Esophagus mucosa (tissue), 1 donor: ENCODE measurements at regions not wholly inside any gene's neighbourhood (a gene's known extent, or its start where the extent isn't known, plus 50 kb on each side); places are given as distances from the start of the nearest gene placed in this dataset.
"Not testable (repeated sequence)": the region's sequence is repeated elsewhere in the genome, so short reads cannot be mapped to it uniquely, and the experiment has no call there.

Experiments
- ATAC-seq: fragments of 200-7000 bp; cut with Tn5 transposase; one replicate; pipeline ENCODE4 v1.9.1; 2020
- donor health status: DM: yes; HTN: yes; CAD: no.

GRCh38 chr22:40094485-40094884, 83.2 kb upstream of the TNRC6B start:
- ATAC-seq, result no peak

GRCh38 chr22:40099887-40100286, 77.8 kb upstream of the TNRC6B start:
- ATAC-seq, result not testable (repeated sequence)

GRCh38 chr22:40105755-40106154, 72.0 kb upstream of the TNRC6B start:
- no peak for ATAC-seq

GRCh38 chr22:40107244-40107643, 70.5 kb upstream of the TNRC6B start:
- ATAC-seq, result no peak

GRCh38 chr22:40107851-40108378, 69.8 kb upstream of the TNRC6B start:
- peak; percentile 73 for ATAC-seq

GRCh38 chr22:40108396-40108795, 69.3 kb upstream of the TNRC6B start:
- no peak for ATAC-seq

GRCh38 chr22:40108926-40109325, 68.8 kb upstream of the TNRC6B start:
- ATAC-seq, result not testable (repeated sequence)

- no peak for ATAC-seq
These were observed 66.3 kb upstream of the TNRC6B start for GRCh38 chr22:40111451-40111850.

- ATAC-seq, result no peak
These were observed 65.1 kb upstream of the TNRC6B start for GRCh38 chr22:40112595-40112994.

GRCh38 chr22:40113696-40114095, 64.0 kb upstream of the TNRC6B start:
- ATAC-seq, result no peak

- ATAC-seq, result no peak
These were observed 63.3 kb upstream of the TNRC6B start for GRCh38 chr22:40114411-40114810.

- no peak for ATAC-seq
These were observed 61.1 kb upstream of the TNRC6B start for GRCh38 chr22:40116496-40117200.

- ATAC-seq, result no peak
These were observed 58.7 kb upstream of the TNRC6B start for GRCh38 chr22:40118979-40119378.

- no peak for ATAC-seq
These were observed 56.9 kb upstream of the TNRC6B start for GRCh38 chr22:40120848-40121247.

GRCh38 chr22:40121461-40121860, 56.3 kb upstream of the TNRC6B start:
- no peak for ATAC-seq

- no peak for ATAC-seq
These were observed 54.9 kb upstream of the TNRC6B start for GRCh38 chr22:40122792-40123191.

- no peak for ATAC-seq
These were observed 54.3 kb upstream of the TNRC6B start for GRCh38 chr22:40123387-40123786.
